Activated T-cell treated with anti-CD3 and anti-CD28 coated beads, Interleukin-2, amount 50 U/mL, for 24 hours (primary cell): ENCODE measurements at regions not wholly inside any gene's neighbourhood (a gene's known extent, or its start where the extent isn't known, plus 50 kb on each side); places are given as distances from the start of the nearest gene placed in this dataset.

ENCODE experiments used
- DNase-seq: peaks from one replicate; pipeline ENCODE4 v3.0.0-alpha.2; 2020
- H3K27ac Mint-ChIP-seq: 2 replicates; pipeline ENCODE4 v1.8.0; 2020; ENCODE audit warnings: mild to moderate bottlenecking, mixed read lengths
- H3K27me3 Mint-ChIP-seq: 2 replicates; pipeline ENCODE4 v1.8.0; 2020; ENCODE audit warnings: mixed read lengths
- H3K36me3 Mint-ChIP-seq: 2 replicates; pipeline ENCODE4 v1.8.0; 2020; ENCODE audit warnings: low read depth, mixed read lengths
- H3K4me1 Mint-ChIP-seq: 2 replicates; pipeline ENCODE4 v1.8.0; 2020; ENCODE audit warnings: low read depth, mixed read lengths
- H3K4me3 Mint-ChIP-seq: 2 replicates; pipeline ENCODE4 v1.8.0; 2020; ENCODE audit warnings: mild to moderate bottlenecking, moderate library complexity, mixed read lengths
- H3K9me3 Mint-ChIP-seq: 2 replicates; pipeline ENCODE4 v1.8.0; 2020; ENCODE audit warnings: mixed read lengths

GRCh38 chr1:232518349-232518748 is 111.6 kb downstream of the SIPA1L2 start:
- H3K36me3 Mint-ChIP-seq: no peaks in the 10 kb centered on the region
- H3K4me3 Mint-ChIP-seq: no peak overlapping the region
- no peaks in the 10 kb centered on the region for H3K9me3 Mint-ChIP-seq
- peaks cover 1% of the 10 kb centered on the region for H3K4me1 Mint-ChIP-seq
- H3K27me3 Mint-ChIP-seq: no peaks in the 10 kb centered on the region
- no peak overlapping the region for H3K27ac Mint-ChIP-seq
- DNase-seq: no peak

- Mint-ChIP-seq H3K27ac (no peak overlapping the region), H3K4me1 (no peaks in the 10 kb centered on the region), H3K27me3 (no peaks in the 10 kb centered on the region), H3K9me3 (no peaks in the 10 kb centered on the region), H3K36me3 (no peaks in the 10 kb centered on the region), H3K4me3 (no peak overlapping the region)
- DNase-seq: no peak
Measured at GRCh38 chr1:232517204-232517603, 112.7 kb downstream of the SIPA1L2 start.

DNA sequence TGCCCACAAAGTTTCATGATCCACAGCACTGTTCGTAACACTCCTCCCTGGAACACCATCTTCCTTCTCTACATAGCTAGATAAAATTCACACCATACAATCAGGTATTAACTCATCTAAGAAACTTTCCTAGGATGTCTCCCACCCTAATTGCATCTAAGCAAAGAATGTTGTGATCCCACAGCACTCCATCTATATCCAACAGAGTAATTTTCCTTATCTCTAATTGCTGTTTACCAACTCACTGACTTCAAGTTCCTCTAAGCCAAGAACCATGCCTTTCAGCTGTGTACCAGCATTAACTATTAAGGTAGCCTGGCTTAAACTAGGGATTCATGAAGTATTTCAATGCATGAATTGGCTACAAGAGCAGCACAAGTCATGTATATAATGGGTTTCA is 114.2 kb downstream of the SIPA1L2 start:
- H3K4me3 Mint-ChIP-seq: no peak overlapping the region
- H3K4me1 Mint-ChIP-seq: no peaks in the 10 kb centered on the region
- peaks cover 3% of the 10 kb centered on the region for H3K27me3 Mint-ChIP-seq
- no peak for DNase-seq
- H3K36me3 Mint-ChIP-seq: no peaks in the 10 kb centered on the region
- H3K27ac Mint-ChIP-seq: no peak overlapping the region
- H3K9me3 Mint-ChIP-seq: no peaks in the 10 kb centered on the region

DNA sequence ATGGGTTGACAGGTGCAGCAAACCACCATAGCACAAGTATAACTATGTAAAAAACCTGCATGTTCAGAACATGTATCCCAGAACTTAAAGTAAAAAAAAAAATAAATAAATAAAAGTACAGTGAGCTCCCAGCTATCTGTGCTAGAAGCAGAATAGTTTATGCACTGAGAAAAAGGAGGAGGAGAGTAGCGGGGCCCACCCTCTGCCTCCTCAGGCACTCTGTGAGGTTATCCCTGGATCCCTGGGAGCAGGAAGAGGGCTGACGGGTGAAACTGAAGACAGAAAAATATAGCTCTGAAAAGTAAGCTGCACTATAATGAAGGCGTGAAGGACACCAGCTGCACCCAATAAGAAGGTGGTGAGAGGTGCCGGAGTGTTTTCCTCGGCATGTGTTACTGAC is 117.2 kb downstream of the SIPA1L2 start:
- H3K36me3 Mint-ChIP-seq: no peaks in the 10 kb centered on the region
- no peaks in the 10 kb centered on the region for H3K4me1 Mint-ChIP-seq
- no peak overlapping the region for H3K27ac Mint-ChIP-seq
- H3K27me3 Mint-ChIP-seq: peaks cover 9% of the 10 kb centered on the region
- no peak overlapping the region for H3K4me3 Mint-ChIP-seq
- no peaks in the 10 kb centered on the region for H3K9me3 Mint-ChIP-seq
- DNase-seq: no peak

DNA sequence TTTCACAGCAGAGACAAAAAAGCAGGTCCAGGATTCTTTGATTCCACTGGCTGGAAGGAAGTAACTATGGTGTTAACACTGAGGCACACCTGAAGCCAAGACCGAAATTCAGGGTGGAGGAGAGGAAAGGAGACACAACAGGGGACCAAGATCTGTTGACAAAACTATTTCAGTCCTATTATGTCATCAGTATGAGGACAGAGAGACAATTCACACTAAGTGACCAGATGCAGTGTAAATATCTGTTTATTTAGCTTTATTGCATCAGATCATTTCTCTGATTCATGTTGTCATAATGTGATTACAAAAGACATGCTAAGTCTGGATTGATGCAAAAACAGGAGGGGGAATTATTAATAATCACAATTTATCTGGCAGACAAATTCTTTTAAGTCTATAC is 118.8 kb downstream of the SIPA1L2 start:
- H3K4me1 Mint-ChIP-seq: no peaks in the 10 kb centered on the region
- DNase-seq: no peak
- H3K9me3 Mint-ChIP-seq: no peaks in the 10 kb centered on the region
- peaks cover 9% of the 10 kb centered on the region for H3K27me3 Mint-ChIP-seq
- H3K4me3 Mint-ChIP-seq: no peak overlapping the region
- H3K36me3 Mint-ChIP-seq: no peaks in the 10 kb centered on the region
- H3K27ac Mint-ChIP-seq: no peak overlapping the region

- DNase-seq: no peak
- Mint-ChIP-seq H3K4me3 (no peak overlapping the region), H3K4me1 (no peaks in the 10 kb centered on the region), H3K9me3 (no peaks in the 10 kb centered on the region), H3K27me3 (peaks cover 9% of the 10 kb centered on the region), H3K36me3 (no peaks in the 10 kb centered on the region), H3K27ac (no peak overlapping the region)
Measured at GRCh38 chr1:232510367-232511110, 119.4 kb downstream of the SIPA1L2 start.

- Mint-ChIP-seq H3K4me1 (no peaks in the 10 kb centered on the region), H3K9me3 (no peaks in the 10 kb centered on the region), H3K36me3 (no peaks in the 10 kb centered on the region), H3K4me3 (no peak overlapping the region), H3K27me3 (peaks cover 9% of the 10 kb centered on the region), H3K27ac (no peak overlapping the region)
- DNase-seq: no peak
Measured at GRCh38 chr1:232509570-232509969, 120.4 kb downstream of the SIPA1L2 start.

GRCh38 chr1:232508130-232508701 is 121.7 kb downstream of the SIPA1L2 start:
- Mint-ChIP-seq H3K9me3 (no peaks in the 10 kb centered on the region), H3K4me3 (no peak overlapping the region), H3K36me3 (no peaks in the 10 kb centered on the region), H3K27me3 (peaks cover 9% of the 10 kb centered on the region), H3K27ac (no peak overlapping the region), H3K4me1 (no peaks in the 10 kb centered on the region)
- no peak for DNase-seq

- Mint-ChIP-seq H3K4me1 (no peaks in the 10 kb centered on the region), H3K27me3 (peaks cover 9% of the 10 kb centered on the region), H3K27ac (no peak overlapping the region), H3K36me3 (no peaks in the 10 kb centered on the region), H3K9me3 (no peaks in the 10 kb centered on the region), H3K4me3 (no peak overlapping the region)
- no peak for DNase-seq
Measured at GRCh38 chr1:232507571-232507970, 122.4 kb downstream of the SIPA1L2 start.

GRCh38 chr1:232505884-232506283 is 124.0 kb downstream of the SIPA1L2 start:
- Mint-ChIP-seq H3K4me1 (no peaks in the 10 kb centered on the region), H3K27ac (no peak overlapping the region), H3K4me3 (no peak overlapping the region), H3K9me3 (no peaks in the 10 kb centered on the region), H3K27me3 (peaks cover 5% of the 10 kb centered on the region), H3K36me3 (no peaks in the 10 kb centered on the region)
- no peak for DNase-seq

DNA sequence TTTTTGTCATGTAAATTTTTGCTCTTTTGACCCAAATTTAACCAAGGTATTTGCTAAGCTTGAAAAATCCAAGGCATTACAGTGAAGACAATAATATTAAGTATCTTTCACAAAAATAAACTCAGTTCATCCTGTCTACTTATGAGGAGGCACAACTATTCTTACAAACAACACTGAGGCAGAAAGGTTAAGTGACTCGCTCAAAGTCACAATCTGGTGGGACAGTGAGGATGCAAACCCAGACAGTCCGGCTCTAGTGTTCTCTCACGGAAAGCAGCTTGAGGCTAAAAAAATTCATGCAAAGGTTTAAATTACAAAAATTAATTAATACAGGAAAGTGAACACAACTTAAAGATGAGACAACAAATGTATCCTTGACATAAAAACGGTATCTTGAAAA is 125.3 kb downstream of the SIPA1L2 start:
- Mint-ChIP-seq H3K9me3 (no peaks in the 10 kb centered on the region), H3K4me3 (no peak overlapping the region), H3K27ac (no peak overlapping the region), H3K36me3 (no peaks in the 10 kb centered on the region), H3K4me1 (no peaks in the 10 kb centered on the region), H3K27me3 (peaks cover 3% of the 10 kb centered on the region)
- DNase-seq: no peak

- no peak for DNase-seq
- Mint-ChIP-seq H3K9me3 (no peaks in the 10 kb centered on the region), H3K36me3 (no peaks in the 10 kb centered on the region), H3K27ac (no peak overlapping the region), H3K27me3 (peaks cover 3% of the 10 kb centered on the region), H3K4me3 (no peak overlapping the region), H3K4me1 (no peaks in the 10 kb centered on the region)
Measured at GRCh38 chr1:232503497-232503896, 126.4 kb downstream of the SIPA1L2 start.

DNA sequence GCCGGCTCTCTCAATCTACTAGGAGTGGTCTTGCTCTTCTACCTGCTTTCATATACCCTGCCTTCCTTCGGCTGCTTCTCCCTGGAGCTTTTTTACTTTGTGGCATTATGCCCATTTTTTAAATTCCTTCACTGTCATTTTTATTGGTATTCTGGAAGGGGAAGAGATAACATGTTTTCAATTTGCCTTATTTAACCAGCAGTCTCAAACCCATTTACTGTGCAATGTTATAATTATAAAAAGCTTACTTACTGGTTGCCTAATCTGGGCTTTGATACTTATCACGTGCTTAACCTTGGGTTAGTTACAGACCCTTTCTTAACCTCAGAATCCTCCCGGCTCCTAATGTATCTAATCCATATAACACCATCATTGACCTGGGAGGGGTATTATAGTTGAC is 128.1 kb downstream of the SIPA1L2 start:
- no peaks in the 10 kb centered on the region for H3K9me3 Mint-ChIP-seq
- no peak for DNase-seq
- no peaks in the 10 kb centered on the region for H3K27me3 Mint-ChIP-seq
- H3K36me3 Mint-ChIP-seq: no peaks in the 10 kb centered on the region
- no peak overlapping the region for H3K4me3 Mint-ChIP-seq
- no peaks in the 10 kb centered on the region for H3K4me1 Mint-ChIP-seq
- H3K27ac Mint-ChIP-seq: no peak overlapping the region

- Mint-ChIP-seq H3K27me3 (no peaks in the 10 kb centered on the region), H3K4me3 (no peak overlapping the region), H3K36me3 (no peaks in the 10 kb centered on the region), H3K27ac (no peak overlapping the region), H3K9me3 (no peaks in the 10 kb centered on the region), H3K4me1 (no peaks in the 10 kb centered on the region)
- no peak for DNase-seq
Measured at GRCh38 chr1:232499188-232499587, 130.7 kb downstream of the SIPA1L2 start.

DNA sequence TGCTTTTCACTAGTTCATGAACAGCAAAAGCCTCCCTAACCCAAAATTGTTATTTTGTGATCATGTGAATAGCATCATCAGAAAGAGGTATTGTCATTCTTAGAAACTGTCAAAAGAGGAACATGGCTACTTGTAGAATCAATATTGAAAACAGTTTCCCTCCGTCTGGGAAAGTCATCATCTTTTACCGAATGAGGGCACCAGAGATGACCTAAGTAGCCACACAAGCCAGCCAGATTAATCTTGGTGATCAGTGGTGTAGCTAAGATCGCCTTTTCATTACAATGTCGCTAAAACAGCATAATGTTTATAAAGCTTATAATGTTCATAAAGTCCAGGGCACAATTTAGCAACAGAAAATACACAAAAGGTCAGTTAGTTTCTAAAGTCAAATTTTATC is 136.1 kb downstream of the SIPA1L2 start:
- no peak overlapping the region for H3K4me3 Mint-ChIP-seq
- no peaks in the 10 kb centered on the region for H3K36me3 Mint-ChIP-seq

More for the DNA sequence above, 136.1 kb downstream of the SIPA1L2 start:
- Mint-ChIP-seq H3K4me1 (no peaks in the 10 kb centered on the region), H3K27me3 (no peaks in the 10 kb centered on the region), H3K27ac (no peak overlapping the region), H3K9me3 (no peaks in the 10 kb centered on the region)
- DNase-seq: no peak
